ENCODE measurements at regions not wholly inside any gene's neighbourhood (a gene's known extent, or its start where the extent isn't known, plus 50 kb on each side); places are given as distances from the start of the nearest gene placed in this dataset.

GRCh38 chr5:72046106-72046505 is 61.2 kb upstream of the MAP1B start:
- H3K27me3 Mint-ChIP-seq (ENCODE audit: unreplicated experiment) = no peaks in the 10 kb centered on the region
- no peaks in the 10 kb centered on the region for H3K36me3 Mint-ChIP-seq (ENCODE audit: low read depth, unreplicated experiment)
- no peak for DNase-seq (ENCODE audit: low spot score)
- no peaks in the 10 kb centered on the region for H3K4me1 Mint-ChIP-seq (ENCODE audit: unreplicated experiment)
- TF ChIP-seq CTCF (IDR thresholded peaks at IDR 0.05; ENCODE audit: unreplicated experiment) = no peak
- no peak overlapping the region for H3K27ac Mint-ChIP-seq (ENCODE audit: unreplicated experiment)
- no peaks in the 10 kb centered on the region for H3K9me3 Mint-ChIP-seq (ENCODE audit: unreplicated experiment)
- H3K4me3 Mint-ChIP-seq (ENCODE audit: unreplicated experiment) = no peak overlapping the region

GRCh38 chr5:72055636-72056035 is 51.6 kb upstream of the MAP1B start:
- Mint-ChIP-seq H3K4me3 (ENCODE audit: unreplicated experiment) (no peak overlapping the region), H3K27me3 (ENCODE audit: unreplicated experiment) (no peaks in the 10 kb centered on the region), H3K9me3 (ENCODE audit: unreplicated experiment) (no peaks in the 10 kb centered on the region), H3K27ac (ENCODE audit: unreplicated experiment) (no peak overlapping the region), H3K4me1 (ENCODE audit: unreplicated experiment) (no peaks in the 10 kb centered on the region), H3K36me3 (ENCODE audit: low read depth, unreplicated experiment) (no peaks in the 10 kb centered on the region)
- no peak for DNase-seq (ENCODE audit: low spot score)
- TF ChIP-seq CTCF (IDR thresholded peaks at IDR 0.05; ENCODE audit: unreplicated experiment) = no peak
